Endothelial cell (in vitro differentiated cells): ENCODE measurements at regions not wholly inside any gene's neighbourhood (a gene's known extent, or its start where the extent isn't known, plus 50 kb on each side); places are given as distances from the start of the nearest gene placed in this dataset.

Experiments used
- DNase-seq: peaks from one replicate; pipeline ENCODE4 v3.0.0; 2021; ENCODE audit warnings: low spot score
- H3K27ac Mint-ChIP-seq: one replicate; pipeline ENCODE4 v1.8.0; 2021; ENCODE audit warnings: mixed read lengths, inconsistent platforms; ENCODE audit not compliant: unreplicated experiment
- H3K27me3 Mint-ChIP-seq: one replicate; pipeline ENCODE4 v1.8.0; 2021; ENCODE audit warnings: mild to moderate bottlenecking, moderate library complexity, mixed read lengths, inconsistent platforms; ENCODE audit not compliant: unreplicated experiment
- H3K36me3 Mint-ChIP-seq: one replicate; pipeline ENCODE4 v1.8.0; 2021; ENCODE audit warnings: mild to moderate bottlenecking, low read depth, mixed read lengths, inconsistent platforms; ENCODE audit not compliant: unreplicated experiment
- H3K4me1 Mint-ChIP-seq: one replicate; pipeline ENCODE4 v1.8.0; 2021; ENCODE audit warnings: mild to moderate bottlenecking, mixed read lengths, inconsistent platforms; ENCODE audit not compliant: unreplicated experiment
- H3K4me3 Mint-ChIP-seq: one replicate; pipeline ENCODE4 v1.8.0; 2021; ENCODE audit warnings: mild to moderate bottlenecking, mixed read lengths, inconsistent platforms; ENCODE audit not compliant: unreplicated experiment
- H3K9me3 Mint-ChIP-seq: one replicate; pipeline ENCODE4 v1.8.0; 2021; ENCODE audit warnings: mixed read lengths, inconsistent platforms; ENCODE audit not compliant: unreplicated experiment
- CTCF ChIP-seq: fragments of 200-600 bp; sonication (generic); IDR thresholded peaks from one replicate; pipeline ENCODE4 v1.5.0; 2021; ENCODE audit warnings: antibody characterized with exemption; ENCODE audit not compliant: unreplicated experiment

GRCh38 chr1:232891656-232892317 lies 58.6 kb upstream of the NTPCR start:
- Mint-ChIP-seq H3K27ac (no peak overlapping the region), H3K9me3 (no peaks in the 10 kb centered on the region), H3K4me1 (peaks cover 4% of the 10 kb centered on the region), H3K4me3 (no peak overlapping the region), H3K27me3 (no peaks in the 10 kb centered on the region), H3K36me3 (no peaks in the 10 kb centered on the region)
- TF ChIP-seq CTCF: no peak
- no peak for DNase-seq

DNA sequence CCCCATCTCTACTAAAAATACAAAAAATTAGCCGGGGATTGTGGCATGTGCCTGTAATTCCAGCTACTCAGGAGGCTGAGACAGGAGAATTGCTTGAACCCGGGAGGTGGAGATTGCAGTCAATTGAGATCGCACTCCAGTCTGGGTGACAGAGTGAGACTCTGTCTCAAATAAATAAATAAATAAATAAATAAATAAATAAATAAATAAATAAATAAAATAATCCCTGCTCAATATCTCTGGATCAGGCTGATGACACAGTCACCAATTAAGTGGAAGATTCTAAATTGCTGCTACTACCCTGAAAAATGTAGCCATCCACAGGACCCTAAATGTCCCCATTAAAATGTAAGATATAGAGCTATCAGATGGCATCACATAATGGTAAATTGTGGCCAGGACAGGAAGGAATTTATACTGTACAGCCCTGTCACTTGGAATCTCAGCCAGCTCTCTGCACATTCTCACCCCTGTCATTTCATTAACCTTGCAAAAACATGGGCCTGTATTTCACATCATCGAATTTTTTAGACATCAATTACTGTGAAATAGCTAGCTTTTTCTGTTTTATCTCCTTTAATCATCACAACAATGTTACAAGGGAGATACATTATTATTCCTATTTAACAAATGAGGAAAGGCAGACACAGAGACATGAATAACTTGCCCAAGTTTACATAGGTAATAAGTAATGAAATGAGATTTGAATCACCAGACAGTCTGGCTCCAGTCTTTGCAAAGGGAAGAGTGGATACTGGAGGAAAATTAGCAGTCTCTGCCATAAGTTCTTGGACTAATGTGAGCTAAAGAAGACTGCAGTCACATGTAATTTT lies 56.7 kb upstream of the NTPCR start:
- Mint-ChIP-seq H3K36me3 (no peaks in the 10 kb centered on the region), H3K4me3 (no peak overlapping the region), H3K4me1 (no peaks in the 10 kb centered on the region), H3K9me3 (no peaks in the 10 kb centered on the region), H3K27ac (no peak overlapping the region), H3K27me3 (no peaks in the 10 kb centered on the region)
- no peak for DNase-seq
- TF ChIP-seq CTCF: no peak

GRCh38 chr1:232894436-232894835 lies 56.0 kb upstream of the NTPCR start:
- peaks cover 3% of the 10 kb centered on the region for H3K9me3 Mint-ChIP-seq

GRCh38 chr1:232897949-232898465 lies 52.4 kb upstream of the NTPCR start:
- H3K9me3 Mint-ChIP-seq: peaks cover 3% of the 10 kb centered on the region
- DNase-seq: no peak
- no peaks in the 10 kb centered on the region for H3K27me3 Mint-ChIP-seq
- peaks cover 3% of the 10 kb centered on the region for H3K36me3 Mint-ChIP-seq
- no peaks in the 10 kb centered on the region for H3K4me1 Mint-ChIP-seq
- no peak overlapping the region for H3K4me3 Mint-ChIP-seq
- no peak overlapping the region for H3K27ac Mint-ChIP-seq
- TF ChIP-seq CTCF: no peak

More at GRCh38 chr1:232894436-232894835, 56.0 kb upstream of the NTPCR start:
- H3K27me3 Mint-ChIP-seq: no peaks in the 10 kb centered on the region
- peaks cover 3% of the 10 kb centered on the region for H3K36me3 Mint-ChIP-seq
- no peak overlapping the region for H3K27ac Mint-ChIP-seq
- H3K4me3 Mint-ChIP-seq: no peak overlapping the region
- no peak for TF ChIP-seq CTCF
- no peak for DNase-seq
- H3K4me1 Mint-ChIP-seq: no peaks in the 10 kb centered on the region

DNA sequence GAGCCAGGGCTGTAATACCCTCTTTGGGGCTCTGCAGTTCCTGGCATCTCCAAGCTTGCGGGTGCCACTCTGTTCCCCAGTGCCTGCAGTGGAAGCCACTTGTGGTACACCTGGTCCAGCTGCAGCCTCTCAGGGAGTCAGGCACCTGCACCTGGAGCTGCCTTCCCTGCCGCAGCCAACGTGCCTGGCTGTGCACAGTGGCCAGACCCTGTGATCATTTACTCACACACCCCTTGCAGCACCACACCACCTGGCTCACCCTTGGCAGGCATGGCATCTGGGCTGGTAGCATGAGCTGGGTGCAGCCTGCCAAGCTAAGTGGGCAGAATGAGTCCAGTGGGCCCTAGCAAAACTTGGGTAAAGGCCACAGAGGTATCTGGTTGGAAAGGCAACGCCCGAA lies 51.1 kb upstream of the NTPCR start:
- Mint-ChIP-seq H3K9me3 (peaks cover 3% of the 10 kb centered on the region), H3K27me3 (no peaks in the 10 kb centered on the region), H3K36me3 (peaks cover 3% of the 10 kb centered on the region), H3K4me3 (no peak overlapping the region), H3K4me1 (no peaks in the 10 kb centered on the region), H3K27ac (no peak overlapping the region)
- DNase-seq: no peak
- TF ChIP-seq CTCF: no peak
